K562 (cell line): ENCODE measurements at regions not wholly inside any gene's neighbourhood (a gene's known extent, or its start where the extent isn't known, plus 50 kb on each side); places are given as distances from the start of the nearest gene placed in this dataset.

Experiments used
- BRD9 ChIP-seq: fragments of 450-650 bp; IDR thresholded peaks from 2 replicates; pipeline ENCODE4 v1.6.1; 2018; ENCODE audit warnings: low read depth; ENCODE audit not compliant: partially characterized antibody
- CHD2 ChIP-seq: IDR thresholded peaks from 2 replicates; pipeline ENCODE4 v1.6.1; 2011; ENCODE audit warnings: low read depth, low read length
- DPF2 ChIP-seq: fragments of 450-650 bp; IDR thresholded peaks from 2 replicates; pipeline ENCODE4 v1.6.1; 2016
- E2F8 ChIP-seq: fragments of 450-650 bp; IDR thresholded peaks from 2 replicates; pipeline ENCODE4 v1.7.1; 2018; ENCODE audit warnings: mild to moderate bottlenecking, low read depth; ENCODE audit not compliant: partially characterized antibody
- ETV1 ChIP-seq: fragments of 450-650 bp; conservative IDR thresholded peaks from 2 replicates; pipeline ENCODE4 v1.6.1; 2016; ENCODE audit warnings: missing genetic modification characterization, control low read depth, low read depth, missing compliant biosample characterization
- GATA2 ChIP-seq: sonication (generic); formaldehyde crosslinking; IDR thresholded peaks from 2 replicates; pipeline ENCODE4 v1.4.0; 2020; ENCODE audit warnings: mild to moderate bottlenecking, missing genetic modification reagents
- GTF3C2 ChIP-seq: IDR thresholded peaks from 3 replicates; pipeline ENCODE4 v1.6.1; 2011; ENCODE audit warnings: borderline replicate concordance, mild to moderate bottlenecking, moderate library complexity; ENCODE audit not compliant: insufficient read length; ENCODE audit errors: extremely low read depth
- HMGN3 ChIP-seq: IDR thresholded peaks from 2 replicates; pipeline ENCODE4 v1.6.1; 2011; ENCODE audit warnings: borderline replicate concordance, low read depth, mild to moderate bottlenecking, mixed read lengths, low read length; ENCODE audit not compliant: insufficient read length; ENCODE audit errors: extremely low read depth
- HNRNPL ChIP-seq: fragments of 200-400 bp; formaldehyde crosslinking; IDR thresholded peaks from 2 replicates; pipeline ENCODE4 v1.6.1; 2017; ENCODE audit warnings: low read depth, mild to moderate bottlenecking, low read length
- IFI16 ChIP-seq: fragments of 250-450 bp; sonication (Bioruptor Pico); IDR thresholded peaks from 2 replicates; pipeline ENCODE4 v2.1.2; 2022; ENCODE audit warnings: mild to moderate bottlenecking, inconsistent platforms
- MEF2D ChIP-seq: conservative IDR thresholded peaks from 2 replicates; pipeline ENCODE4 v1.6.1; 2016; ENCODE audit warnings: low read depth, missing genetic modification characterization, missing compliant biosample characterization
- NR2C2 ChIP-seq, 2 experiments: fragments of 200-800 bp in 1 of 2; sonication (Bioruptor generic) in 1 of 2; sonication (generic) in 1 of 2; formaldehyde crosslinking in 1 of 2; IDR thresholded peaks; 2 replicates each; pipeline versions ENCODE4 v1.6.1 to v1.8.0; 2016 to 2022; ENCODE audit warnings: mild to moderate bottlenecking in 1 of 2, missing compliant biosample characterization in 1 of 2, missing genetic modification characterization in 1 of 2, missing genetic modification reagents in 1 of 2
- POLR3G ChIP-seq: IDR thresholded peaks from 2 replicates; pipeline ENCODE4 v1.6.1; 2011; ENCODE audit not compliant: insufficient read length, insufficient replicate concordance; ENCODE audit errors: extremely low read depth
- RBM15 ChIP-seq: fragments of 200-400 bp; formaldehyde crosslinking; IDR thresholded peaks from 2 replicates; pipeline ENCODE4 v1.6.1; 2018; ENCODE audit warnings: mild to moderate bottlenecking, low read length, moderate library complexity; ENCODE audit not compliant: insufficient read depth
- TBL1XR1 ChIP-seq, 2 experiments: IDR thresholded peaks; 2 replicates each; pipeline ENCODE4 v1.6.1; 2012; ENCODE audit warnings: improper control_type of control experiment in 2 of 2, low read length in 2 of 2, mild to moderate bottlenecking in 1 of 2
- TRIM25 ChIP-seq: fragments of 450-650 bp; IDR thresholded peaks from 2 replicates; pipeline ENCODE4 v1.7.0; 2016; ENCODE audit warnings: borderline replicate concordance
- TSC22D4 ChIP-seq: fragments of 450-650 bp; IDR thresholded peaks from 2 replicates; pipeline ENCODE4 v1.6.1; 2016; ENCODE audit warnings: missing genetic modification characterization, missing biosample characterization, control low read depth
- ZKSCAN3 ChIP-seq: fragments of 250-450 bp; sonication (Bioruptor Pico); IDR thresholded peaks from 2 replicates; pipeline ENCODE4 v1.4.0; 2020
- ZNF212 ChIP-seq: fragments of 450-650 bp; formaldehyde crosslinking; IDR thresholded peaks from 2 replicates; pipeline ENCODE4 v1.4.0; 2020; ENCODE audit warnings: mild to moderate bottlenecking
- ZNF561 ChIP-seq: fragments of 450-650 bp; formaldehyde crosslinking; conservative IDR thresholded peaks from 2 replicates; pipeline ENCODE4 v1.4.0; 2020; ENCODE audit warnings: mild to moderate bottlenecking, moderate library complexity

GRCh38 chr6:26197933-26198721 is 110.9 kb downstream of the HFE start (continued):
- TF ChIP-seq E2F8 (no peak), MEF2D (tag) (no peak), HMGN3 (no peak), POLR3G (no peak), DPF2 (no peak), GTF3C2 (no peak), ZNF561 (no peak), IFI16 (no peak), ETV1 (no peak), BRD9 (peak; percentile 33), HNRNPL (peak; percentile 89), TBL1XR1 (IDR thresholded peaks at IDR 0.05; ENCODE audit: low read length in 2 of 2) (no peak), ZKSCAN3 (CRISPR knock-in tag) (no peak), TRIM25 (no peak), CHD2 (no peak), TSC22D4 (tag) (no peak), GATA2 (CRISPR knock-in tag) (no peak), RBM15 (no peak), NR2C2 (CRISPR knock-in tag; IDR thresholded peaks at IDR 0.05) (no peak), NR2C2 (tag; IDR thresholded peaks at IDR 0.05) (no peak), ZNF212 (no peak)
